AG10803 (cell line): ENCODE measurements at regions not wholly inside any gene's neighbourhood (a gene's known extent, or its start where the extent isn't known, plus 50 kb on each side); places are given as distances from the start of the nearest gene placed in this dataset.
"Not testable (repeated sequence)": the region's sequence is repeated elsewhere in the genome, so short reads cannot be mapped to it uniquely, and the experiment has no call there.

Source experiments
- DNase-seq: peaks from one replicate; pipeline ENCODE4 v3.0.0; 2010; ENCODE audit warnings: low read depth
- H3K4me3 ChIP-seq: 2 replicates; pipeline ENCODE4 v1.5.1; 2011; ENCODE audit warnings: mild to moderate bottlenecking, low read length, control low read depth
- CTCF ChIP-seq: conservative IDR thresholded peaks from 2 replicates; pipeline ENCODE4 v1.5.1; 2011; ENCODE audit warnings: mild to moderate bottlenecking, low read length, control low read depth, inconsistent platforms

GRCh38 chr1:173356191-173356762 is 120.9 kb upstream of the PRDX6 start:
- peak; percentile 54 for DNase-seq
- TF ChIP-seq CTCF = no peak
- no peak overlapping the region for H3K4me3 ChIP-seq

GRCh38 chr1:173360487-173361063 is 116.6 kb upstream of the PRDX6 start:
- no peak for TF ChIP-seq CTCF
- no peak for DNase-seq
- H3K4me3 ChIP-seq = no peak overlapping the region

- DNase-seq = no peak
- no peak overlapping the region for H3K4me3 ChIP-seq
- TF ChIP-seq CTCF = no peak
These were observed 114.6 kb upstream of the PRDX6 start for GRCh38 chr1:173362543-173362942.

- H3K4me3 ChIP-seq = no peak overlapping the region
- no peak for DNase-seq
- no peak for TF ChIP-seq CTCF
These were observed 112.3 kb upstream of the PRDX6 start for GRCh38 chr1:173364827-173365226.

GRCh38 chr1:173365341-173365740 is 111.8 kb upstream of the PRDX6 start:
- H3K4me3 ChIP-seq = no peak overlapping the region
- no peak for DNase-seq
- no peak for TF ChIP-seq CTCF

- no peak for TF ChIP-seq CTCF
- no peak for DNase-seq
- H3K4me3 ChIP-seq = no peak overlapping the region
These were observed 110.0 kb upstream of the PRDX6 start for GRCh38 chr1:173367136-173367535.

- not testable (repeated sequence) for DNase-seq
These were observed 106.5 kb upstream of the PRDX6 start for GRCh38 chr1:173370586-173370985.

GRCh38 chr1:173376065-173376464 is 101.1 kb upstream of the PRDX6 start:
- not testable (repeated sequence) for H3K4me3 ChIP-seq, DNase-seq

More at GRCh38 chr1:173370586-173370985, 106.5 kb upstream of the PRDX6 start:
- H3K4me3 ChIP-seq = not testable (repeated sequence)
